NT2/D1 (cell line): ENCODE measurements at regions not wholly inside any gene's neighbourhood (a gene's known extent, or its start where the extent isn't known, plus 50 kb on each side); places are given as distances from the start of the nearest gene placed in this dataset.

ENCODE experiments used
- YY1 ChIP-seq: IDR thresholded peaks from 2 replicates; pipeline ENCODE4 v1.6.1; 2011; ENCODE audit not compliant: insufficient read length, insufficient read depth
- ZNF274 ChIP-seq: IDR thresholded peaks from 2 replicates; pipeline ENCODE4 v1.6.1; 2011; ENCODE audit warnings: mild to moderate bottlenecking, low read depth, low read length

DNA sequence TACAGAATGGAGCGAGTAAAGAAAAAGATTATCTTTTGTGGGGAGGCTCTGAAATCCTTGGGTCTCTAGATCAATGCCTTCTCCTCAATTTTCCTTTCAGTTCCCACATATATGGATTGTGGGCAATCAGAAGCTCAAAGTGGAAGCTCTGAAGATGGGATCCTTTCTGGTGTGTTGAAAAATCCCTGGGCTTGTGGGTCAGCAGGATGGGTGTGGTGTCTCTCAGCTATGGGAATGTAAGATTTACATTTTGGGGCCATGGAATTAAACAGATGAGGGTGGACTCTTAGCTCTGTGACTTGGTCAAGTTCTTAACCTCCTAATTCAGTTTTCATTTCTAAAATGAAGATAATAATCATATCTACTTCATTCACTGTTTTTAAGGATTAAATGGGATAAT lies 231.9 kb upstream of the CA10 start:
- TF ChIP-seq YY1 (no peak), ZNF274 (no peak)
